ENCODE measurements at regions not wholly inside any gene's neighbourhood (a gene's known extent, or its start where the extent isn't known, plus 50 kb on each side); places are given as distances from the start of the nearest gene placed in this dataset.

GRCh38 chr22:27594474-27595134 lies 207.0 kb downstream of the MN1 start:
- no peaks in the 10 kb centered on the region for H3K27me3 ChIP-seq
- no peak overlapping the region for H3K27ac ChIP-seq
- H3K4me3 ChIP-seq (ENCODE audit: low read depth in 1 of 2, low read length in 1 of 2): no peak overlapping the region
- TF ChIP-seq, protein P1, sequence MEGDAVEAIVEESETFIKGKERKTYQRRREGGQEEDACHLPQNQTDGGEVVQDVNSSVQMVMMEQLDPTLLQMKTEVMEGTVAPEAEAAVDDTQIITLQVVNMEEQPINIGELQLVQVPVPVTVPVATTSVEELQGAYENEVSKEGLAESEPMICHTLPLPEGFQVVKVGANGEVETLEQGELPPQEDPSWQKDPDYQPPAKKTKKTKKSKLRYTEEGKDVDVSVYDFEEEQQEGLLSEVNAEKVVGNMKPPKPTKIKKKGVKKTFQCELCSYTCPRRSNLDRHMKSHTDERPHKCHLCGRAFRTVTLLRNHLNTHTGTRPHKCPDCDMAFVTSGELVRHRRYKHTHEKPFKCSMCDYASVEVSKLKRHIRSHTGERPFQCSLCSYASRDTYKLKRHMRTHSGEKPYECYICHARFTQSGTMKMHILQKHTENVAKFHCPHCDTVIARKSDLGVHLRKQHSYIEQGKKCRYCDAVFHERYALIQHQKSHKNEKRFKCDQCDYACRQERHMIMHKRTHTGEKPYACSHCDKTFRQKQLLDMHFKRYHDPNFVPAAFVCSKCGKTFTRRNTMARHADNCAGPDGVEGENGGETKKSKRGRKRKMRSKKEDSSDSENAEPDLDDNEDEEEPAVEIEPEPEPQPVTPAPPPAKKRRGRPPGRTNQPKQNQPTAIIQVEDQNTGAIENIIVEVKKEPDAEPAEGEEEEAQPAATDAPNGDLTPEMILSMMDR (IDR thresholded peaks at IDR 0.05): no peak
- no peaks in the 10 kb centered on the region for H3K36me3 ChIP-seq
- no peaks in the 10 kb centered on the region for H3K9me3 ChIP-seq
- no peaks in the 10 kb centered on the region for H3K4me1 ChIP-seq (ENCODE audit: control insufficient read depth in 1 of 2, insufficient read depth in 1 of 2, low read depth in 1 of 2, low read length in 1 of 2)

GRCh38 chr22:27596133-27596870 lies 205.3 kb downstream of the MN1 start:
- Histone ChIP-seq H3K27me3 (no peaks in the 10 kb centered on the region), H3K27ac (no peak overlapping the region), H3K4me1 (ENCODE audit: control insufficient read depth in 1 of 2, insufficient read depth in 1 of 2, low read depth in 1 of 2, low read length in 1 of 2) (no peaks in the 10 kb centered on the region), H3K4me3 (ENCODE audit: low read depth in 1 of 2, low read length in 1 of 2) (no peak overlapping the region), H3K9me3 (no peaks in the 10 kb centered on the region), H3K36me3 (no peaks in the 10 kb centered on the region)
- TF ChIP-seq, protein P1 (IDR thresholded peaks at IDR 0.05): no peak

DNA sequence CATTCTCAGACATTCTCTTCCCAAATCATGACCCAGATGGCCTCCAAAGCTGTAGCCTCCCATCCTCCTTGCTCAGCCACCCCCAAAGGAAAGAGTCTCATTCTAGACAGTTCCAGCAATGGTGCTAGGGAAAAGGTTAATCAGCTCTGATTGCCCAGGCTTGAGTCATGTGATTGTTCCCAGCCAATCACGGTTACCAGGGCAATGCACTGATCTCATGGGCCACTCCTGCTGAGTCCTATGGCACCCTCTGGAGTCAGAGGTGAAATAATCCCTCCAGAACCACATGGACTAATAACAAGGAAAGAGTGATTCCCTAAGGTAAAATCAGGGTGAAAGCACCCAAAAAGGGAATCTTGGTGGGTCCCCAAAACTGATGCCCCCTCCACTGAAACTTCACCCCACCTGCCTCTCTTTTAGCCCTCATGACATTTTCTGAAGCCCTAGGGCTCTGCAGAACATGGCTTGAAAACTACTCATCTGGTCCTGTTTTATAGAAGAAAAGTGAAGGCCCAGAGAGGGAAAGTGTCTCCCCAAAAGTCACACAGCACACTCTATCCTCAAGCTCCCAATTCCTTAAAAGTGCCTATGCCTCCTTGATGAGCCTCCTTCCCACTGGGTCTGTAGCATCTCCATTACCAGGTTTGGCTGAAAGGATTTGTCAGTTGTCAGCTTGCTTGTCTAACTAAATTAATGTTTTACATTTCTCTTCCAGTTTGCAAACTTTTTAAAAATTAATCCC lies 203.7 kb downstream of the MN1 start:
- H3K27ac ChIP-seq: no peak overlapping the region
- no peaks in the 10 kb centered on the region for H3K27me3 ChIP-seq
- H3K4me1 ChIP-seq (ENCODE audit: control insufficient read depth in 1 of 2, insufficient read depth in 1 of 2, low read depth in 1 of 2, low read length in 1 of 2): no peaks in the 10 kb centered on the region
- TF ChIP-seq, protein P1 (IDR thresholded peaks at IDR 0.05): no peak
- H3K9me3 ChIP-seq: no peaks in the 10 kb centered on the region
- H3K4me3 ChIP-seq (ENCODE audit: low read depth in 1 of 2, low read length in 1 of 2): no peak overlapping the region
- H3K36me3 ChIP-seq: no peaks in the 10 kb centered on the region

DNA sequence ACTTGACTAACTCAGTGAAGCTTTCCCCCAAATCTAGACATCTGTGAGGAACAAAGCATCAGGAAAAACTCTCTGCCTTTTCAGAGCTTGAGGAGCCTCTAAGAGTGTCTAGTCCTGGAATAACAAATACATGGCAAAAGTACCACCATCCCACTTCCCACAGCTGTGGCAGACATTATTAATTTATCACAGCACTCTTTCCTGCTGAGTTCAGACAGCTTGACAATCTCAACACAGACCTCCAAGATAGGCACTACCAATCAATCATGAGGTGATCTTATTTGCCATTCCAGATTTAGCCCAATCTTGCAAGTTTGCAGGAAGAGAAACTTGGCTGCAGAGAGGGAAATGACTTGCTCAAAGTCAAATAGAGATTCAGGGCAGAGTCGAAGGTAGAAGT lies 202.8 kb downstream of the MN1 start:
- Histone ChIP-seq H3K4me1 (ENCODE audit: control insufficient read depth in 1 of 2, insufficient read depth in 1 of 2, low read depth in 1 of 2, low read length in 1 of 2) (no peaks in the 10 kb centered on the region), H3K4me3 (ENCODE audit: low read depth in 1 of 2, low read length in 1 of 2) (no peak overlapping the region)
- TF ChIP-seq, protein P1 (IDR thresholded peaks at IDR 0.05): no peak

DNA sequence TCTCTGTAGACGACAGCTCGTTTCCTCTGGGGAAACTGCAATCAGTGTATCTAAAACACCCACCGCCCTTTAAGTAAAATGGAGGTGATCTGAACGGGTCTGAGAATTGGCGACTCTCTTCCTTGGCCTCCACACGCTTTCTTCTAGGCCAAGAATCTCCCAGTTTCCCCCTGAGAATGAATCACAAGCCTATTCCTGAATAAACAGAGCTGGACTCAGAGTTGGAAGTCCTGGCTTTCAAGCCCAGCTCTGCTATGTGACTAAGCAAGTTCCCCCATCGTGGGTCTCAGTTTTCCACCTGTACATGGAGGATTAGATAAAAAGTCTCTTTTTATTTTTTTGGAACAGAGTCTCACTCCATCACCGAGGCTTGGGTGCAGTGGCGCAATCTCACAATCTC lies 200.4 kb downstream of the MN1 start:
- Histone ChIP-seq H3K4me3 (ENCODE audit: low read depth in 1 of 2, low read length in 1 of 2) (no peak overlapping the region), H3K9me3 (no peaks in the 10 kb centered on the region), H3K27ac (no peak overlapping the region), H3K36me3 (no peaks in the 10 kb centered on the region), H3K4me1 (ENCODE audit: control insufficient read depth in 1 of 2, insufficient read depth in 1 of 2, low read depth in 1 of 2, low read length in 1 of 2) (no peaks in the 10 kb centered on the region), H3K27me3 (no peaks in the 10 kb centered on the region)
- TF ChIP-seq, protein P1 (IDR thresholded peaks at IDR 0.05): no peak

More for the DNA sequence above, 202.8 kb downstream of the MN1 start:
- H3K27me3 ChIP-seq: no peaks in the 10 kb centered on the region
- no peaks in the 10 kb centered on the region for H3K9me3 ChIP-seq
- no peaks in the 10 kb centered on the region for H3K36me3 ChIP-seq
- H3K27ac ChIP-seq: no peak overlapping the region
